WI38 (cell line): ENCODE measurements at regions not wholly inside any gene's neighbourhood (a gene's known extent, or its start where the extent isn't known, plus 50 kb on each side); places are given as distances from the start of the nearest gene placed in this dataset.

Source experiments
- H3K4me3 ChIP-seq: 2 replicates; pipeline ENCODE4 v1.5.1; 2011; ENCODE audit warnings: low read depth, mild to moderate bottlenecking, control low read depth, low read length
- CTCF ChIP-seq: IDR thresholded peaks from 2 replicates; pipeline ENCODE4 v1.5.1; 2012; ENCODE audit warnings: low read depth, mild to moderate bottlenecking, control low read depth, low read length

DNA sequence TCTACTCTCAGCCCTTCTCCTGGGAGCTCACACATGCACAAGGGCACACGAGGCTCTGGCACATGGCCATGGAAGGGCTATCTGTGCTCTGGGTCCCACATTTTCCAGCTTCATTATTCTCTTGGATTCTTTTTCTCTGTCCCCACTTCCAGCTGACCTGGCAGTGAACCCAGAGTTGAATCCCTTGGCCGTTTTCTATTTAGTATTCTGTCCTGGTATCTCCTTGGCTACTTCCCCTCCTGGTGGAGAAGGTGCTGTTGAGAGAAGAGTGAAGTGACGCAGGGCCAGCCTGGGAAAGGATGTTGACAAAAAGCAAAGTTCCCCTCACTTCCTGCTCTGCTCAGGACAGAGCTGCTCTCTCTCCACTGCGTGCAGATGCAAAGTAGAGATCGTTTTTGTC, 303.1 kb downstream of the IRS2 start:
- TF ChIP-seq CTCF = no peak

GRCh38 chr13:109481040-109481439, 305.3 kb downstream of the IRS2 start:
- no peak overlapping the region for H3K4me3 ChIP-seq
- no peak for TF ChIP-seq CTCF

More for the DNA sequence above, 303.1 kb downstream of the IRS2 start:
- H3K4me3 ChIP-seq = no peak overlapping the region

DNA sequence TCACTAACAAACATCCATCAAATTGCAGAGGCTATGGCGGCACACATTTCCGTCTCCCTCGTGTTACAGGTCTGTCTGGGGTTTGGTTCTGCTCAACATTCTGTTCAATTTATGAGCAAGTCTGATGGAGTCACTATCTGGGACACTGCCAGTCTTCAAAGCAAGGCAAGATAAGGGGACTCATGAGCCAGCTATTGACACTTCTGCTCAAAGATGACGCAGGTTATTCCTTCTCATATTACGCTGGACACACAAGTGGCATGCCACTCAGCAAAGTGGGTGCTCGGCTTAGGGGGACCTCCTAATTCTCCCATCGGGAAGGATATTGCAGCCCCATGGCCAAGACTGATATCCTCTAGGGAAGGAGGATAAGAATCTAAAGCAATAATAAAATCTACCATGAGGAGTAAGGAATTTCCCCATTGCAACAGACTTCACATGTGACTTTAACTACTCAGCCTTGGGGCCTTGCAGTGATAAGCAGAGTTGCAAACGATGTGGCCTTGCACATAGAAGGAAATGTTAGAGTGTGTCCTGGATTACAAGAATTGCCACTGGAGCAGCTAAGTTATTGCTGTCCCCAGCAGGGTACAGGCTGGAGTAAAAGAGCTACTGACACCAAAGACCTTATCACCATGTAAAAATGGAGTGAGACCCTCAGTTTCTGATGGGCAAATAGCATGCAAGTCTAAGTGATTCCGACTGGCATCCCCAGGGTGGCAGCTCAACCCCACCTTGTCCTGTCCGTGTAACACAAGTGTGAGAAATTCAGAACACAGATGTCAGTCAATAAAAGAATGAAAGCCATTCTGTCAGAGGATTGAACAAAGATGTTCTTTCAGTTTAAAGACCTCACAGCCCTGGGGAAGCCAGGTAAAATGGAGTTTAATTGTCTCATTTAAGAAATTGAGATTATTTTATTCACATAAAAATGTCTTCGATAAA, 306.1 kb downstream of the IRS2 start:
- no peak overlapping the region for H3K4me3 ChIP-seq
- TF ChIP-seq CTCF = no peak

- no peak for TF ChIP-seq CTCF
Observed at GRCh38 chr13:109479534-109479933, 306.8 kb downstream of the IRS2 start.

GRCh38 chr13:109476001-109476400, 310.4 kb downstream of the IRS2 start:
- TF ChIP-seq CTCF = no peak
- no peak overlapping the region for H3K4me3 ChIP-seq

More at GRCh38 chr13:109479534-109479933, 306.8 kb downstream of the IRS2 start:
- H3K4me3 ChIP-seq = no peak overlapping the region

- TF ChIP-seq CTCF = no peak
- no peak overlapping the region for H3K4me3 ChIP-seq
Observed at GRCh38 chr13:109468123-109468522, 318.3 kb downstream of the IRS2 start.

DNA sequence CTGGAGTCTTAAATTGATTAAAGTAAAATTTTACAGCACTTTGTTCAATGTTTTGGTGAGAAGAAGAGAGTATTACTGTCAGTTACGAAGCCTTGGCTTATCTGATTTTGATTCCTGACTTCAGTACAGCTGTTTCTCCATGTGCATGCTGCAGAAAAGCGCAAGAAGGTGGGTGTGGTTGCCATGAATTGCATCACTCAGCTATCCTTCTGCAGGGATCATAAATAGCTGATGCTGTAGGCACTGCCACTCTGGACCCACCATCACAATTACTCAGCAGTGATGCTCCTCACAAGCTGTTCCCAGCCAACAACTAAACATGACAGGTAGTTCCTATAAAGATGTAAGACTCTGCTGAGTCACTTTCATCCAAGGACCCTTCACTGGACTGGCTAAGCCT, 321.2 kb downstream of the IRS2 start:
- H3K4me3 ChIP-seq = no peak overlapping the region
- no peak for TF ChIP-seq CTCF
